Stimulated activated CD4-positive, alpha-beta T cell treated with anti-CD3 and anti-CD28 coated beads, TNF-alpha, amount 100 ng/mL, for 24 hours (primary cell): ENCODE measurements at regions not wholly inside any gene's neighbourhood (a gene's known extent, or its start where the extent isn't known, plus 50 kb on each side); places are given as distances from the start of the nearest gene placed in this dataset.

Experiments
- DNase-seq, 3 experiments: peaks; one replicate each; pipeline ENCODE4 v3.0.0-alpha.2; 2020; ENCODE audit warnings: low read depth in 3 of 3

- no peak for DNase-seq
These were observed 722.5 kb downstream of the SOCS6 start for GRCh38 chr18:71011389-71011788.

- DNase-seq, result no peak
These were observed 719.4 kb downstream of the SOCS6 start for GRCh38 chr18:71008257-71008656.

GRCh38 chr18:71001597-71001996 lies 712.8 kb downstream of the SOCS6 start:
- DNase-seq, result no peak

GRCh38 chr18:70998490-70998889 lies 709.6 kb downstream of the SOCS6 start:
- no peak for DNase-seq

GRCh38 chr18:70994116-70994515 lies 705.3 kb downstream of the SOCS6 start:
- DNase-seq, result no peak

- no peak for DNase-seq
These were observed 702.7 kb downstream of the SOCS6 start for GRCh38 chr18:70991577-70991976.

GRCh38 chr18:70985948-70986347 lies 697.1 kb downstream of the SOCS6 start:
- no peak for DNase-seq

GRCh38 chr18:70982292-70982691 lies 693.4 kb downstream of the SOCS6 start:
- no peak for DNase-seq

- DNase-seq, result no peak
These were observed 692.7 kb downstream of the SOCS6 start for GRCh38 chr18:70981400-70982140.

- no peak for DNase-seq
These were observed 684.8 kb downstream of the SOCS6 start for GRCh38 chr18:70973626-70974025.

- no peak for DNase-seq
These were observed 677.6 kb downstream of the SOCS6 start for GRCh38 chr18:70966419-70966818.

GRCh38 chr18:70961939-70962338 lies 673.1 kb downstream of the SOCS6 start:
- DNase-seq, result no peak

GRCh38 chr18:70956554-70956953 lies 667.7 kb downstream of the SOCS6 start:
- no peak for DNase-seq

- DNase-seq, result no peak
These were observed 647.3 kb downstream of the SOCS6 start for GRCh38 chr18:70936160-70936559.

- DNase-seq, result no peak
These were observed 643.3 kb downstream of the SOCS6 start for GRCh38 chr18:70931942-70932814.

- DNase-seq, result no peak
These were observed 632.1 kb downstream of the SOCS6 start for GRCh38 chr18:70920840-70921374.

- no peak for DNase-seq
These were observed 618.8 kb downstream of the SOCS6 start for GRCh38 chr18:70907673-70908072.

- no peak for DNase-seq
These were observed 603.5 kb downstream of the SOCS6 start for GRCh38 chr18:70892381-70892780.

- no peak for DNase-seq
These were observed 581.4 kb downstream of the SOCS6 start for GRCh38 chr18:70870292-70870691.

GRCh38 chr18:70848329-70848728 lies 559.5 kb downstream of the SOCS6 start:
- no peak for DNase-seq

- DNase-seq, result no peak
These were observed 551.8 kb downstream of the SOCS6 start for GRCh38 chr18:70840649-70841048.

GRCh38 chr18:70827632-70828031 lies 538.8 kb downstream of the SOCS6 start:
- DNase-seq, result no peak

GRCh38 chr18:70826571-70826970 lies 537.7 kb downstream of the SOCS6 start:
- DNase-seq, result no peak
